GM19395 (cell line): ENCODE measurements at regions not wholly inside any gene's neighbourhood (a gene's known extent, or its start where the extent isn't known, plus 50 kb on each side); places are given as distances from the start of the nearest gene placed in this dataset.

Experiments used
- ATAC-seq: cut with Tn5 transposase; IDR thresholded peaks from one replicate; pipeline ENCODE4 v1.9.1; 2021; ENCODE audit warnings: mild to moderate bottlenecking, moderate library complexity; ENCODE audit not compliant: unreplicated experiment

DNA sequence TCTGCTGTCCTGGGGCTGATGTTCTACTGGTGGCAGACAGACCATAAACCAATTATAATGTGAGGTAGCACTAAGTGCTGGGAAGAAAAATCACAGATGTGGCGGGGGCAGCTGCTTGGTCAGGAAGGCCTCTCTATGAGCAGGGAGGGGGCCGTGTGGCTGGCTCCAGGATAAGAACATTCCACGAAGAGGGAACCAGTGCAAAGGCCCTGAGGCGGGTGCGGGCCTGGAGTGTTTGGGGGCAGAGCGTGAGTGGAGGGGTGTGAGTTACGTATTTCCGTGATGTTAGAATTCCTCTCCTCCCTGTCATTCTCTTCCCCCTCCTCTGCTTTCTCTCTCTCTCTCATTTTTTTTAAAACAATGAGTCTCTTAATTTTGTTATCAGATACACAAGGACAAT, 67.2 kb downstream of the CEBPB start:
- no peak for ATAC-seq

DNA sequence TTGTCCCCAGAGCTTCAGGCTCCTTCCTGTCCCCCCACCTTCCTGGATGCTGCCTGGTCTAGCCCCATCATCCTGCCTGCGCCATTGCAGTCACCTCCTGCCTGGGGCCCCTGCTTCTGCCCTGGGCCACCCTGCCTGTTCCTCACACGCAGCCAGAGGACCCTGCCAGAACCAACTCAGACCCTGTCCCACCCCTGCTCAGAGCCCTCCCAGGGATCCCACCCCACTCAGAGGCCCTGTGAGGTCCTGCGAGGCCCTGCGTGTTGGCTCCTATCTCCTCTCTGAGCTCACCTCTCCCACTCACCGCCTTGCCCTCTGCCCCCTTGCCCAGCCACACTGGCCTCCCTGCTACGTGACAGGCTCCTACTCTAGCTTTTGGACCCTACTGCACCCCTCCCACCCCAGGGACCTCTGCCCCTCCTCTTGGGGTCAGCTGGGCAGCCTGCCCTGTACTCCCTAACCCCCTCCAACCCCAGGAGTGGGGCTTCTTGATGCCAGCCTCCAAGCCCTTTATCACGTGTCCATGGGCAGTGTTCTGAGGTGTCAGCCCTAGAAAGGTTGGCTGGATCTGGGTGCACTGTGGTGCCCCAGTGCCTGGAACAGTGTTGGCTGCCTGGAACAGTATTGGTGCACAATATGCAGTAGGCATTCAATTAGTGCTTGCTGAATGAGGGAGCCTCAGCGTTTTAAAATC, 68.3 kb downstream of the CEBPB start:
- ATAC-seq, result no peak

DNA sequence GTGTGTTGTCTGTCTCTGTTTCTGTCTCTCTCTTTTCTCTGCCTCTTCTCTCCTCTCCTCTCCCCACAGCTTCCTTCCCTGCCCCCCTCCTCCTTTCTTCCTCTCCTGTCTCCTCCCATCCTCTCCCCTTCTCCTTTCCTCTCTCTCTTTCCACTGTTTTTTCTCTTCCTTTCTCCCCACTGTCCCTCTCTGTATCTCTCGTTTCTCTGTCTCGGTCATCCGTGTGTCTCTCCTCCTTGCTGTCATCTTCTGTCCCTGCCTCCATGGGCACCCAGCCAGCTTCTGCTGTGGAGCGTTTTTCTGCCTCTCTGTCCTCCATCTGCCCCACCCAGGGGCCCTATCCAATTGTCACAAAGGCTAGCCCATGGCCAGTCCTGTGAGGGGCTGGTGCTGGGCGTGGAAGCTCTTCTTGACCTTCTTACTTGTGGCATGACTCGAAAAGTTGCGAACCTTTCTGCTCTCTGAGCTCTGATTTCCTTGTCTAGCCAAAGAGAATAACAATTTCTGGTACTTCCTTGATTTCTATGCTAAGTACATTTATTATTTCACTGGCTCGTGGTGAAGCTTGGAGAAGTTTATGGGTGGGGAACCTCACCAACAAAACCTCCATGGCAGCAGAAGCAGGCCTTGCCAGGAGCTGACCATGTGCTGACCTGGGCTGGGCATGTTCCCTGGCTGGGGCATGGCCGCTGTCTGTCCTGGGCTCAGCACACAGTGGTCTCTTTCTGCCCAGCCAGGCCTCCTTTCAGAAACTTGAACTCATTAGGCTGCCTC, 69.3 kb downstream of the CEBPB start:
- no peak for ATAC-seq

DNA sequence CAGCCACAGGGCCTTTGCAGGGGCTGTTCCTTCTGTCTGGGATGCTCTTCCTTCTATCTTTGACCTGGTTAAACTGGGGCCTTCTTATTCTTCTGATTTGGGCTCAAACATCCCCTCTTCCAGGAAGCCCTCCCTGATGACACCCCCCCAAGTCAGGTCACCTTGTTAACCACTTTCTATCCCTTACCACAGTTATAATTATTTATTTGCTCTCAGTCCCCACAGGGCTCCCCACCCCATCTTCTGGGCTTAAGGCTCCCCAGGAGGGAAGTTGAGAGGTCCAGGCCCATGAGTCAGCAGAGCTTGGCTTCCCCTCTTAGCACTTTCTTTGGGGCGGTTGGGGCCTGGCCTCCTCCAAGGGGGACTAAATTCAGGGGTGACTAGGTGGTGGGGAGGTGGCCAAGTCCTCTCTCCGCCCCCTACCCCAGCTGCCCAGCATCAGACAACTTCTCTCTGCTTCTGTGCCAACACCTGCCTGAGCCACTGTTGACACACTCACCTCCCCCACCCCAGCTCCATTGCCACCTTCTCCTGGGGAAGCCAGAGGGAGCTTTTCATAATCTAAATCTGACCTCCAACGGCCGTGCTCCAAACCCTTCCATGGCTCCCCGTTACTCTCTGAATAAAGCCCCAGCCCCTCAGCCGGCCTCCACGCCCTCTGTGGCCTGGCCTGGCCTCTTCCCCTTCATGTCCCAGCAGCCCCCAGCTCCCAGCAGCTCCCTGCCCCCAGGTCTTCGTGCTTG, 70.0 kb downstream of the CEBPB start:
- ATAC-seq, result no peak

GRCh38 chr20:50261471-50262212, 71.0 kb downstream of the CEBPB start:
- ATAC-seq, result no peak

DNA sequence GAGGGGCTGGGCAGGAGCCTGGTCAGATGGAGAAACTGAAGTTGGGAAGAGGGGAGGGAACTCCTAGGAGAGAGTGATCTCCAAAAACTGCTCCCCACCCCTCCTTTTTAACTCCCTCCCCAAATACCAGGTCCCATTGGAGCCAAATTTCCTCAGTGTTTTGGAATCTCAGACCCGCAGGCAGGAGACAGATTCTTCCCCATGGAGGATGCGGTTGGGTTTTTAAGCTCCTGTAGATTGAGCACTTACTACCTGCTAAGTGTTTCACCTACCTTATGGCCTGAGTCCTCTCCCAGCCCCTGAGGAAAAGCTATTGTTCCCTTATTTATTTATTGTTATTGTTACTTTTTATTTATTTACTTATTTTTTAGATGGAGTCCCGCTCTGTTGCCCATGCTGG, 73.2 kb downstream of the CEBPB start:
- ATAC-seq, result no peak

- no peak for ATAC-seq
These were observed 74.0 kb downstream of the CEBPB start for GRCh38 chr20:50264534-50265145.

DNA sequence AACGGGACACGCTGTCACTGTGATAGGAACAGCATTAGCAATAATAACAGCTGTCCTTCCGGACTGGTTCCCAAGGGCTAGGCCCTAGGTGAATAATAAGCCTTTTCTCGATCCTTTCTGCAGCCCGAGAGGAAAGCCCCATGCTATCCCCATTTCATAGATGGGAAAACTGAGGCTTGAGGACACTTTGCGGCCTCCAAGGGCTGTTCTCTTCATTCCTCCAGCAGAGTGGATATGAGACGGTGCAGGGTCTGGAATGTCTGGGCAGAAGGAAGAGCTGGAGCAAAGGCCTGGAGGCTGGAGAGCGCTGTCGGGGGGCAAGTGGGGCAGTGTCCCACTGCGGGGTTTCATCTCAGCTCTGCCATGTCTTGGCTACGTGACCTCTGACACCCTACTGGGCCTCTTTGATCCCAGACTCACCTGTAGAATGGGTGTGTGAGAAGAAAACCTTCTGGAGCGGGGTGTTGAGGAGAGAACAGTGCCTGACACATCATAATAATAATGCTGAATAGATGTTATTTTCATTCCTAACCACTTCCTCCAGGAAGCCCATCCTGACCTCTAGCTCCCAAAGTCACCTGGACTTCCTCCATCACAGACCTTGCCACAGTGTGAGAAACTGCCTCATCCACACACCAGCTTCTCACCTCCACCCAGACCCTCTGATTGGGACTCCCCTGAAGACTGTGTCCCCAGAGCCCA, 74.8 kb downstream of the CEBPB start:
- ATAC-seq, result no peak

DNA sequence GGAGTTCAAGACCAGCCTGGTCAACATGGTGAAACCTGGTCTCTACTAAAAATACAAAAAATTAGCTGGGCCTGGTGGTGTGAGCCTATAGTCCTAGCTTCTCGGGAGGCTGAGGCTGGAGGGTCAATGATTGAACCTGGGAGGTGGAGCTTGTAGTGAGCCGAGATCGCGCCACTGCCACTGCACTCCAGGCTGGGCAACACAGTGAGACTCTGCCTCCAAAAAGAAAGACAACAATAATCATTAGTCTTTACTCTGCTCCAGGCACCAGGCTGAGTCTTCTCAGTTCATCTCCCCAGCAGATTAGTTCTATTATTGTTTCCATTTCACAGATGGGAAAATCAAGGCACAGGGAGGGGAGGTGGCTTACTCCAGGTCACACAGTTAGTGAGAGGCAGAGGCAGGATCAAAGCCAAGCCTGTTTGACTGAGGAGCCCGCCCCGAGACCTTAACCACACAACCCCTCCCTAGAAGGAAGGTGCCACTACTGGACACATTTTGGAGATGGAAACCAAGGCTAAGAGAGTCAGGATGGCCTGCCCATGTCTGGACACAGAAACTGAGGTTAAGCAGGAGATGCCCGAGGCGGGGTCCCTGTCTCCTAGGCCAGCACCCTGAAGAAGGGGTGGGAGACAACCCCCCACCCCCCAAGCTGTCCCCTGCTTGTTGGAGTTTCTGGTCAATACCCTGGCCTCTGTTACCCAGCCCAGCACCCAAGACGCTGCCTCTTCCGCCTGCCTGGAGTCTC, 75.8 kb downstream of the CEBPB start:
- ATAC-seq, result no peak

DNA sequence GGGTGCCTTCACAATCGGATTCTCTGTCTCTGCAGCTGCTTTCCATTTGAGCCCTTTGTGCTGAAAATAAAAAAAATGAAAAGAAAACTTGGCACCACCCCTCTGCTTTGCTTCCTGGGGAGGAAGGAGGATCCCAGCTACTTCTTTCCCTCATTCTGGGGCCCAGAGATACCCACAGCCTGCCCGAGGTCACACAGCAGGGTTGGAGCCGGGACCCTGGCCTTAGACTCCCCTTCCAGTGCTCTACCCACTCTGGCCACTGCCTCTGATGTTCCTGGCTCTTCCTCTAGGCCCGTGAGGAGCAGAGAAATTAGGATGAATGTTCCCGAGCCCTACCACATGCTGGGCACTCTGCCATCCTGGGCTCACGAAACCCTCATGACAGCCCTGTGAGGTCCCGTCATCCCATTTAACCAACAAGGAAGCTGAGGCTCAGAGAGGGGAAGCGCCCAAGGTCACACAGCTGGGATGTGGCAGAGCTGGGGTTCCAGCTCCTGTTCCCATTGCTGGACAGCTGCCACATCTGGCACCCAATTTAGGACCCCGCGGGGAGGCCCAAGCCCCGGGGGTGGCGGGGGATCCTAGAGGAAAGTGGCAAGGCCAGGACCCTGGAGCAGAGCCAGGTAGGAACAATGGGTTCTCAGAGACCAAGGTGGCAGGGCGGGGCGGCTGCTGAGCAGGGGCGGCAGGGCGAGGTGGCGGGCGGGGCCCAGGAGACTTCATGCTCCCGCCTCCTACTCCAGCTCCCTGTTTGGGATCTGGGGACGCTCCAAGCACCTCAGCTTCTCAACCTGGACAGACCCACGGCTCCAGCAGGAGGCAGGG, 76.6 kb downstream of the CEBPB start:
- ATAC-seq, result no peak

GRCh38 chr20:50267866-50268219, 77.2 kb downstream of the CEBPB start:
- ATAC-seq, result no peak

- no peak for ATAC-seq
These were observed 78.7 kb downstream of the CEBPB start for GRCh38 chr20:50269091-50270033.

GRCh38 chr20:50270034-50270395, 79.4 kb downstream of the CEBPB start:
- ATAC-seq, result no peak

- ATAC-seq, result no peak
These were observed 79.9 kb downstream of the CEBPB start for GRCh38 chr20:50270569-50270968.

DNA sequence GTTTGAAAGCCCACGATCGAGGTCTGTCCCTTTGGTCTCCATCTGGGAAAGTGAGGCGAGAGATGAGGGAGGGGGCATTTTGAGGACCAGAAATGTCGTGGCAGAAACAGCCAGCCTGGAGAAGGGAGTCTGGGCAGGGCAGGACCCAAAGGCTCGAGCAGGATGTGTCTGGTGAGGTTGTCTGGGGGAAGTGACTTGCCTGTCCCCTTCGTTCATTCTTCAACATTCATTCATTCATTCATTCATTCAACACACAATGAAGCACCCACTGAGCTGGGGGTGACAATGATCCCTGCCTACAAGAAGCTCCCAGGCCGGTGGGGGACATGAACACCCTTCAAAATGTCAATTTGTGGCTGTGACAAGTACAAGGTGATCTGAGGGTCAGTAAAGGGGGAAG, 80.5 kb downstream of the CEBPB start:
- no peak for ATAC-seq

DNA sequence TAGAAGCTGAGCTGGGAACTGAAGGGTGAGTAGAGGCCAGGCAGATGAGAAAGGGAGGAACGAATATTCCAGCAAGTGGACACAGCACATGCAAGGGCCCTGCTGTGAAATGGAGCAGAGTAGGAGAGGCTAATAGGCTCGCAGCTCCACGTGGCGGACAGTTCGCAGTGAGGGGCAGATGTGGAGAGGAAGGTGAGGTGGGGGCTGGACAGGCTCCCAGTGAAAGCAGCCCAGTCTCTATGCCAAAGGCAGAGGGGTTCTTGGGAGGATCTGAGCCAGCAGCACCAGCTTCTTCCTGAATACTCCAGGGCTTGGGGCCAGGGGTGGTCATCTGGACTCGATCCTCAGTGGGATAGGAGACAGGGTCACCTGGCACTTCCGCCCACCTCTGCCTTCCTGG, 81.0 kb downstream of the CEBPB start:
- no peak for ATAC-seq

DNA sequence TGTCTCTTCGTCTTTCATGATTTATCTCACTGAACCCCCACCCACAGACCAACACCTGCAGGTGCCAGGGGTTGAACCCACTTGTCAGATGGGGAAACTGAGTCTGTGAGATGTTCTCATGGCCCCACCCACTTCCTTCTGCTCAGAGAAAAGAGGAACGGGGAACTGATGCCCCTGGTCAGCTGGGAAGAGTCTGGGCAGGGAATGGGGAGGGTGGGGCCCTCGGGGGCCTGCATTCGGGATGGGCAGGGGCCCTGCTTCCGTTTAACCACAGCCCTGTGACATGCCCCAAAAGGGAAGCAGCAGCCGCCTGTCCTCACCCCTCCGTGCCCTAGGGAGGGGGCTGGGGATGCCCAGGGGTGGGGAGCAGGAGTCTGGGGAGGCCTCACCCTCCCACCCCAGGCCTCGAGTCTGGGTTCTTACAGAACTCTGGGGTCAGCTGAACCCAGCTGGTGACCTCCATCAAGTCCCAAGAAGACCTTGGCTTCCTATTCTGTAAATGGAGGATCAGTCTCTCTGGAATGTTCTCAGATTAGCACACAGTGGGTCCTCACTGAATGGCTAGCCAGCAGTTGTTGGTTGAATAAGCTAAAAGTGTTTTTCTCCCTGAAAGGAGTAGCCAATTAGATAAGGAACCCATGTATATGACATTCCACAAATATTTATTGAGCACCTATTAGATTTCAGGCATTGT, 81.5 kb downstream of the CEBPB start:
- ATAC-seq, result no peak
